ENCODE measurements at regions not wholly inside any gene's neighbourhood (a gene's known extent, or its start where the extent isn't known, plus 50 kb on each side); places are given as distances from the start of the nearest gene placed in this dataset.

DNA sequence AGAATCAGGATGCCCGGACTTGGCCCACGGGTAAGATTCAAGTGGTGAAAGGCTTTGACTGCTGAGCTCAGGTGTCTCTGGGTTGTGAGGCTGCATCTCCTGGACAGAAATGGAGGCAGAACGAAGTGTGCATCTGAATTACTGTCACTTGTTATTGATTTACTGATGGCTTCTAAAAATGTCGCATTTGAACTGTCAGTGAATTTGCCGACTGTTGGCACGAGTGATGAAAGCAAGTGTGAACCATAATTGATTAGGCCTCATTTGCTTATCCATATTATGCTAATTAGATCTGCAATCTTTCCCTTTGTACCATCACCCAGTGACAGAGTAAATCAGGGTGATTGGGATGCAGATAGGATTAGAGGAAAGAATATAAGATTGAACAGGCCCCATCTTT is 252.4 kb downstream of the NUF2 start (continued):
- TF ChIP-seq ATF3 (IDR thresholded peaks at IDR 0.05) (no peak), POLR2A (IDR thresholded peaks at IDR 0.05; ENCODE audit: borderline replicate concordance, extremely low read depth, insufficient read depth, insufficient read length) (no peak), ELF1 (IDR thresholded peaks at IDR 0.05; ENCODE audit: borderline replicate concordance, low read depth) (no peak), RAD21 (IDR thresholded peaks at IDR 0.05; ENCODE audit: low read depth) (no peak), EZH2 (IDR thresholded peaks at IDR 0.05) (no peak), ZNF274 (IDR thresholded peaks at IDR 0.05; ENCODE audit: low read depth, low read length) (no peak)

DNA sequence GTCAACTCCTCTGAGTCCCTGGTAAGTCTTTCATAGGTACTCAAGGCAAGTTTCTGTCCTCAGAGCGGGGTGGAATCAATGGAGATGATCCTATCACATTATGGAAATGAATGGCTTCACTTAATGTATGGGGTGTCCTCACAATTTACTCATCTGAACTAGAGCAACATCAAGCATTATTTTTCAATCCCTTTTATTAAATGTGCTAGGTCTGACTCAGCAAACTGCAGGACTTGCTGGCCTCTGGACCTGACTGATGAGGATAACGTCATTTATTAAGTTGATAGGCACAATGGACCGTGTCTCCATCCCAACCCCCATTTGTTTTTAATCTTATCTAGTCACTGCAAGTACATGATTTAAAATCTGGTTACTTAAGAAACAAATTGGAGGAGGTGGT is 259.2 kb downstream of the NUF2 start:
- Histone ChIP-seq H2AFZ (ENCODE audit: low read depth, low read length, poor library complexity, severe bottlenecking) (no peak overlapping the region), H3K9ac (ENCODE audit: low read length) (no peak overlapping the region), H3K27ac (ENCODE audit: low read depth, low read length) (no peak overlapping the region), H3K79me2 (ENCODE audit: insufficient read depth, low read length) (no peaks in the 10 kb centered on the region), H3K9me3 (ENCODE audit: control insufficient read depth in 1 of 2, insufficient read depth in 1 of 2, low read depth in 1 of 2, low read length in 2 of 2) (no peaks in the 10 kb centered on the region), H3K9me2 (ENCODE audit: insufficient read depth) (no peaks in the 10 kb centered on the region), H4K20me1 (ENCODE audit: insufficient read depth) (no peaks in the 10 kb centered on the region; the same call in 1 of the 2 replicates), H3K4me1 (ENCODE audit: control insufficient read depth in 1 of 2, insufficient read depth in 2 of 2, low read length in 2 of 2) (no peaks in the 10 kb centered on the region), H3K4me3 (replicated peaks in 1 of 2; ENCODE audit: low read depth in 1 of 2, low read length in 2 of 2) (no peak overlapping the region), H3K36me3 (ENCODE audit: control insufficient read depth in 1 of 2, insufficient read depth in 2 of 2, low read length in 2 of 2) (no peaks in the 10 kb centered on the region), H3K4me2 (ENCODE audit: low read length) (no peak overlapping the region), H3K27me3 (ENCODE audit: insufficient read depth, low read length) (no peaks in the 10 kb centered on the region)
- intact Hi-C loops (cut with micrococcal nuclease), result no loop called here
- CTCF ChIA-PET, result no interaction called here
- RAD21 ChIA-PET (ENCODE audit: low non-redundant PET in 1 of 2, low total read pairs in 2 of 2, uncharacterized antibody in 2 of 2, unreplicated experiment in 2 of 2), result no interaction called here
- TF ChIP-seq JUND (IDR thresholded peaks at IDR 0.05), result no peak
- no peak for TF ChIP-seq SP1 (IDR thresholded peaks at IDR 0.05; ENCODE audit: low read depth)
- TF ChIP-seq EZH2phosphoT487 (IDR thresholded peaks at IDR 0.05; ENCODE audit: borderline replicate concordance), result no peak
- no peak for TF ChIP-seq CEBPB (IDR thresholded peaks at IDR 0.05; ENCODE audit: low read depth)
- TF ChIP-seq, protein P1, sequence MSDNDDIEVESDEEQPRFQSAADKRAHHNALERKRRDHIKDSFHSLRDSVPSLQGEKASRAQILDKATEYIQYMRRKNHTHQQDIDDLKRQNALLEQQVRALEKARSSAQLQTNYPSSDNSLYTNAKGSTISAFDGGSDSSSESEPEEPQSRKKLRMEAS (IDR thresholded peaks at IDR 0.05), result no peak
- TF ChIP-seq SRF (IDR thresholded peaks at IDR 0.05; ENCODE audit: low read depth), result no peak
- TF ChIP-seq POLR2A (IDR thresholded peaks at IDR 0.05; ENCODE audit: borderline replicate concordance, extremely low read depth, insufficient read depth, insufficient read length), result no peak
- TF ChIP-seq ELF1 (IDR thresholded peaks at IDR 0.05; ENCODE audit: borderline replicate concordance, low read depth), result no peak
- TF ChIP-seq EGR1 (IDR thresholded peaks at IDR 0.05; ENCODE audit: low read depth), result no peak
- no peak for TF ChIP-seq YY1 (IDR thresholded peaks at IDR 0.05; ENCODE audit: extremely low read depth, insufficient replicate concordance, low read depth, low read length)
- POLR2A ChIA-PET, result no interaction called here
- no TSS peak for BruUV-seq (replicated peaks)
- ATAC-seq (no peak), DNase-seq (ENCODE audit: low read depth, low spot score) (no peak)

All from HCT116 (cell line).